ENCODE measurements at regions not wholly inside any gene's neighbourhood (a gene's known extent, or its start where the extent isn't known, plus 50 kb on each side); places are given as distances from the start of the nearest gene placed in this dataset.

- in situ Hi-C loops (cut with MboI; ENCODE audit: low sequenced_read_pairs, unreplicated experiment) = no loop called here
- DNase-seq (ENCODE audit: low spot score) = no peak
- no peak for TF ChIP-seq CTCF (IDR thresholded peaks at IDR 0.05; ENCODE audit: borderline replicate concordance, control extremely low read depth, extremely low read depth, insufficient read depth, missing control alignments)
Measured at GRCh38 chr10:10208196-10208595, 809.5 kb upstream of the CELF2 start.

GRCh38 chr10:10209167-10209566 lies 808.5 kb upstream of the CELF2 start:
- no peak for DNase-seq (ENCODE audit: low spot score)
- in situ Hi-C loops (cut with MboI; ENCODE audit: low sequenced_read_pairs, unreplicated experiment) = no loop called here
- TF ChIP-seq CTCF (IDR thresholded peaks at IDR 0.05; ENCODE audit: borderline replicate concordance, control extremely low read depth, extremely low read depth, insufficient read depth, missing control alignments) = no peak

- TF ChIP-seq CTCF (IDR thresholded peaks at IDR 0.05; ENCODE audit: borderline replicate concordance, control extremely low read depth, extremely low read depth, insufficient read depth, missing control alignments) = no peak
- no peak for DNase-seq (ENCODE audit: low spot score)
- in situ Hi-C loops (cut with MboI; ENCODE audit: low sequenced_read_pairs, unreplicated experiment) = no loop called here
Measured at GRCh38 chr10:10211409-10211808, 806.3 kb upstream of the CELF2 start.

- no peak for DNase-seq (ENCODE audit: low spot score)
- in situ Hi-C loops (cut with MboI; ENCODE audit: low sequenced_read_pairs, unreplicated experiment) = no loop called here
Measured at GRCh38 chr10:10213237-10213636, 804.4 kb upstream of the CELF2 start.

GRCh38 chr10:10222304-10222841 lies 795.3 kb upstream of the CELF2 start:
- DNase-seq (ENCODE audit: low spot score) = no peak
- no peak for TF ChIP-seq CTCF (IDR thresholded peaks at IDR 0.05; ENCODE audit: borderline replicate concordance, control extremely low read depth, extremely low read depth, insufficient read depth, missing control alignments)
- in situ Hi-C loops (cut with MboI; ENCODE audit: low sequenced_read_pairs, unreplicated experiment) = no loop called here

More at GRCh38 chr10:10213237-10213636, 804.4 kb upstream of the CELF2 start:
- no peak for TF ChIP-seq CTCF (IDR thresholded peaks at IDR 0.05; ENCODE audit: borderline replicate concordance, control extremely low read depth, extremely low read depth, insufficient read depth, missing control alignments)

- TF ChIP-seq CTCF (IDR thresholded peaks at IDR 0.05; ENCODE audit: borderline replicate concordance, control extremely low read depth, extremely low read depth, insufficient read depth, missing control alignments) = no peak
- in situ Hi-C loops (cut with MboI; ENCODE audit: low sequenced_read_pairs, unreplicated experiment) = no loop called here
- DNase-seq (ENCODE audit: low spot score) = no peak
Measured at GRCh38 chr10:10223131-10223530, 794.5 kb upstream of the CELF2 start.
